ENCODE measurements at regions not wholly inside any gene's neighbourhood (a gene's known extent, or its start where the extent isn't known, plus 50 kb on each side); places are given as distances from the start of the nearest gene placed in this dataset.
"Not testable (repeated sequence)": the region's sequence is repeated elsewhere in the genome, so short reads cannot be mapped to it uniquely, and the experiment has no call there.

GRCh38 chr12:124674937-124675336 lies 107.5 kb upstream of the NCOR2 start:
- H3K27me3 Mint-ChIP-seq (ENCODE audit: low read depth, unreplicated experiment) = no peaks in the 10 kb centered on the region
- H3K9me3 Mint-ChIP-seq (ENCODE audit: unreplicated experiment) = peaks cover 7% of the 10 kb centered on the region
- no peaks in the 10 kb centered on the region for H3K36me3 Mint-ChIP-seq (ENCODE audit: low read depth, unreplicated experiment)
- Histone ChIP-seq H4K20me1 (ENCODE audit: insufficient read depth, low read length) (no peaks in the 10 kb centered on the region), H3K27me3 (ENCODE audit: insufficient read depth, low read length) (no peaks in the 10 kb centered on the region), H3K9me3 (ENCODE audit: insufficient read depth, low read depth, low read length) (no peaks in the 10 kb centered on the region), H3K4me1 (ENCODE audit: insufficient read depth, low read length) (peaks cover 40% of the 10 kb centered on the region), H2AFZ (ENCODE audit: low read depth, low read length) (no peak overlapping the region), H3K4me3 (ENCODE audit: insufficient read depth, low read depth, low read length) (no peak overlapping the region), H3K36me3 (ENCODE audit: insufficient read depth, low read length) (no peaks in the 10 kb centered on the region), H3K27ac (ENCODE audit: low read depth, low read length) (no peak overlapping the region), H3K4me2 (ENCODE audit: low read length) (no peak overlapping the region), H3K79me2 (ENCODE audit: insufficient read depth, low read length) (no peaks in the 10 kb centered on the region), H3K9ac (ENCODE audit: low read length) (no peak overlapping the region)
- no peak for TF ChIP-seq EZH2 (IDR thresholded peaks at IDR 0.05; ENCODE audit: insufficient read depth, low read length)
- TF ChIP-seq, protein P1, sequence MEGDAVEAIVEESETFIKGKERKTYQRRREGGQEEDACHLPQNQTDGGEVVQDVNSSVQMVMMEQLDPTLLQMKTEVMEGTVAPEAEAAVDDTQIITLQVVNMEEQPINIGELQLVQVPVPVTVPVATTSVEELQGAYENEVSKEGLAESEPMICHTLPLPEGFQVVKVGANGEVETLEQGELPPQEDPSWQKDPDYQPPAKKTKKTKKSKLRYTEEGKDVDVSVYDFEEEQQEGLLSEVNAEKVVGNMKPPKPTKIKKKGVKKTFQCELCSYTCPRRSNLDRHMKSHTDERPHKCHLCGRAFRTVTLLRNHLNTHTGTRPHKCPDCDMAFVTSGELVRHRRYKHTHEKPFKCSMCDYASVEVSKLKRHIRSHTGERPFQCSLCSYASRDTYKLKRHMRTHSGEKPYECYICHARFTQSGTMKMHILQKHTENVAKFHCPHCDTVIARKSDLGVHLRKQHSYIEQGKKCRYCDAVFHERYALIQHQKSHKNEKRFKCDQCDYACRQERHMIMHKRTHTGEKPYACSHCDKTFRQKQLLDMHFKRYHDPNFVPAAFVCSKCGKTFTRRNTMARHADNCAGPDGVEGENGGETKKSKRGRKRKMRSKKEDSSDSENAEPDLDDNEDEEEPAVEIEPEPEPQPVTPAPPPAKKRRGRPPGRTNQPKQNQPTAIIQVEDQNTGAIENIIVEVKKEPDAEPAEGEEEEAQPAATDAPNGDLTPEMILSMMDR (IDR thresholded peaks at IDR 0.05; ENCODE audit: insufficient read depth, low read depth, low read length) = no peak
- H3K4me1 Mint-ChIP-seq (ENCODE audit: low read depth, unreplicated experiment) = peaks cover 12% of the 10 kb centered on the region
- no peak overlapping the region for H3K4me3 Mint-ChIP-seq (ENCODE audit: unreplicated experiment)
- H3K27ac Mint-ChIP-seq (ENCODE audit: unreplicated experiment) = no peak overlapping the region
- FAIRE-seq (no peak), DNase-seq (ENCODE audit: low read depth) (no peak)

GRCh38 chr12:124673801-124674617 lies 106.6 kb upstream of the NCOR2 start:
- no peaks in the 10 kb centered on the region for H3K27me3 Mint-ChIP-seq (ENCODE audit: low read depth, unreplicated experiment)
- H3K4me1 Mint-ChIP-seq (ENCODE audit: low read depth, unreplicated experiment) = peaks cover 12% of the 10 kb centered on the region
- FAIRE-seq (no peak), DNase-seq (ENCODE audit: low read depth) (no peak)
- H3K9me3 Mint-ChIP-seq (ENCODE audit: unreplicated experiment) = peaks cover 9% of the 10 kb centered on the region
- no peak overlapping the region for H3K27ac ChIP-seq (ENCODE audit: low read depth, low read length)
- H4K20me1 ChIP-seq (ENCODE audit: insufficient read depth, low read length) = no peaks in the 10 kb centered on the region
- H3K4me3 ChIP-seq (ENCODE audit: insufficient read depth, low read depth, low read length) = no peak overlapping the region
- no peak overlapping the region for H3K4me2 ChIP-seq (ENCODE audit: low read length)
- H3K27ac Mint-ChIP-seq (ENCODE audit: unreplicated experiment) = no peak overlapping the region
- peaks cover 31% of the 10 kb centered on the region for H3K4me1 ChIP-seq (ENCODE audit: insufficient read depth, low read length)
- TF ChIP-seq EZH2 (IDR thresholded peaks at IDR 0.05; ENCODE audit: insufficient read depth, low read length) = no peak
- TF ChIP-seq, protein P1 (IDR thresholded peaks at IDR 0.05; ENCODE audit: insufficient read depth, low read depth, low read length) = no peak
- H3K27me3 ChIP-seq (ENCODE audit: insufficient read depth, low read length) = no peaks in the 10 kb centered on the region
- no peaks in the 10 kb centered on the region for H3K9me3 ChIP-seq (ENCODE audit: insufficient read depth, low read depth, low read length)
- no peaks in the 10 kb centered on the region for H3K36me3 ChIP-seq (ENCODE audit: insufficient read depth, low read length)
- no peak overlapping the region for H3K9ac ChIP-seq (ENCODE audit: low read length)
- H3K4me3 Mint-ChIP-seq (ENCODE audit: unreplicated experiment) = no peak overlapping the region
- no peaks in the 10 kb centered on the region for H3K36me3 Mint-ChIP-seq (ENCODE audit: low read depth, unreplicated experiment)
- H3K79me2 ChIP-seq (ENCODE audit: insufficient read depth, low read length) = no peaks in the 10 kb centered on the region
- peak overlapping the region; percentile 52 for H2AFZ ChIP-seq (ENCODE audit: low read depth, low read length)

DNA sequence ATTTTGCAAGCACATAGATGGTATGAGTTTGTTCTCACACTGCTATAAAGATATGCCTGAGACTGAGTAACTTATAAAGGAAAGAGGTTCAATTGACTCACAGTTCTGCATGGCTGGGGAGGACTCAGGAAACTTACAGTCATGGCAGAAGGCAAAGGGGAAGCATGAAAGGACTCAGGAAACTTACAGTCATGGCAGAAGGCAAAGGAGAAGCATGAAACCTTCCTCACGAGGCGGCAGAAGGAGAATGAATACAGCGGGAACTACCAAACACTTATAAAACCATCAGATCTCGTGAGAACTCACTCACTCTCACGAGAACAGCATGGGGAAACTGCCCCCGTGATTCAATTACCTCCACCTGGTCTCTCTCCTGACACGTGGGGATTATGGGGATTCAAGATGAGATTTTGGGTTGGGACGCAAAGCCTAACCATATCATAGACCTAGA lies 101.9 kb upstream of the NCOR2 start:
- H3K9ac ChIP-seq (ENCODE audit: low read length); H4K20me1 ChIP-seq (ENCODE audit: insufficient read depth, low read length); H3K27me3 ChIP-seq (ENCODE audit: insufficient read depth, low read length); H3K79me2 ChIP-seq (ENCODE audit: insufficient read depth, low read length); H3K4me3 ChIP-seq (ENCODE audit: insufficient read depth, low read depth, low read length); H3K9me3 ChIP-seq (ENCODE audit: insufficient read depth, low read depth, low read length); H3K4me3 Mint-ChIP-seq (ENCODE audit: unreplicated experiment); H2AFZ ChIP-seq (ENCODE audit: low read depth, low read length); H3K36me3 Mint-ChIP-seq (ENCODE audit: low read depth, unreplicated experiment); H3K9me3 Mint-ChIP-seq (ENCODE audit: unreplicated experiment); H3K27me3 Mint-ChIP-seq (ENCODE audit: low read depth, unreplicated experiment); H3K4me2 ChIP-seq (ENCODE audit: low read length); H3K36me3 ChIP-seq (ENCODE audit: insufficient read depth, low read length); DNase-seq (ENCODE audit: low read depth); FAIRE-seq; H3K27ac Mint-ChIP-seq (ENCODE audit: unreplicated experiment); H3K27ac ChIP-seq (ENCODE audit: low read depth, low read length): not testable (repeated sequence)
- peaks cover 23% of the 10 kb centered on the region for H3K4me1 ChIP-seq (ENCODE audit: insufficient read depth, low read length)
- peaks cover 10% of the 10 kb centered on the region for H3K4me1 Mint-ChIP-seq (ENCODE audit: low read depth, unreplicated experiment)
